K562 (cell line): ENCODE measurements at regions not wholly inside any gene's neighbourhood (a gene's known extent, or its start where the extent isn't known, plus 50 kb on each side); places are given as distances from the start of the nearest gene placed in this dataset.

Experiments used
- ATAC-seq: fragments of 200-7000 bp; cut with Tn5 transposase; 3 replicates; pipeline ENCODE4 v1.9.1; 2020; ENCODE audit warnings: moderate library complexity
- BruUV-seq: library from RNA; stranded (reverse); fragments of 400-500 nt; replicated peaks from 2 replicates; lab custom pipeline; 2021; lab: Mats Ljungman, UMichigan
- CTCF ChIA-PET: fragments of 300-600 bp; formaldehyde crosslinking; extraction: SDS; loops from one replicate; lab custom pipeline; 2021; ENCODE audit warnings: low intra/inter-chr PET ratio; lab: Yijun Ruan, JAX
- POLR2A ChIA-PET: fragments of 300-600, 350-650 bp; sonication (Branson Sonifier 250); formaldehyde crosslinking; extraction: SDS; loops from one replicate; lab custom pipeline; 2021; ENCODE audit warnings: antibody characterized with exemption, inconsistent platforms; lab: Yijun Ruan, JAX
- DNase-seq, 4 experiments: peaks; one replicate each; pipeline versions ENCODE4 v3.0.0 to v3.0.0-alpha.2; 2011 to 2018; ENCODE audit warnings: low spot score in 3 of 4, mixed read lengths in 3 of 4; ENCODE audit errors: extremely low read depth in 1 of 4
- FAIRE-seq: peaks from 2 replicates; lab custom pipeline; 2011; peaks lifted over from hg19 to GRCh38; lab: Jason Lieb, UNC
- H2AFZ ChIP-seq: 2 replicates; pipeline ENCODE4 v1.6.0; 2011; ENCODE audit warnings: low read depth, low read length, control low read depth, inconsistent platforms
- H3K27ac ChIP-seq: fragments of 200-600 bp; 3 replicates; pipeline ENCODE4 v1.8.0; 2011; ENCODE audit warnings: low read depth, mild to moderate bottlenecking, control low read depth, inconsistent platforms, low read length, moderate library complexity, mixed read lengths; ENCODE audit errors: extremely low read depth
- H3K27me3 ChIP-seq, 2 experiments: fragments of 300-600 bp in 1 of 2; 2 replicates in 1 of 2; 3 replicates in 1 of 2; pipeline versions ENCODE4 v1.6.0 to v1.8.0; 2011; ENCODE audit warnings: inconsistent platforms in 2 of 2, low read length in 2 of 2, mild to moderate bottlenecking in 1 of 2, mixed read lengths in 1 of 2, moderate library complexity in 1 of 2; ENCODE audit not compliant: control insufficient read depth in 2 of 2, insufficient read depth in 2 of 2
- H3K36me3 ChIP-seq: fragments of 300-600 bp; 3 replicates; pipeline ENCODE4 v1.8.0; 2011; ENCODE audit warnings: mild to moderate bottlenecking, low read length, inconsistent platforms; ENCODE audit not compliant: control insufficient read depth, insufficient read depth
- H3K4me1 ChIP-seq, 2 experiments: fragments of 200-600 bp in 1 of 2; replicated peaks in 1 of 2; 2 replicates in 1 of 2; 3 replicates in 1 of 2; pipeline versions ENCODE4 v1.5.1 to v1.8.0; 2011; ENCODE audit warnings: inconsistent platforms in 2 of 2, low read length in 2 of 2, mild to moderate bottlenecking in 1 of 2, mixed read lengths in 1 of 2, moderate library complexity in 1 of 2; ENCODE audit not compliant: control insufficient read depth in 2 of 2, insufficient read depth in 2 of 2
- H3K4me2 ChIP-seq: 2 replicates; pipeline ENCODE4 v1.6.1; 2011; ENCODE audit warnings: low read length, control low read depth, inconsistent platforms, mixed read lengths; ENCODE audit not compliant: insufficient read depth
- H3K4me3 ChIP-seq: fragments of 200-600 bp; sonication (generic), shearing (Covaris generic); 2 replicates; pipeline ENCODE4 v1.5.1; 2016; ENCODE audit warnings: control low read depth, inconsistent platforms
- H3K79me2 ChIP-seq: fragments of 200-600 bp; 3 replicates; pipeline ENCODE4 v1.8.0; 2011; ENCODE audit warnings: low read length, inconsistent platforms; ENCODE audit not compliant: control insufficient read depth, insufficient read depth
- H3K9ac ChIP-seq, 2 experiments: 2 replicates each; pipeline versions ENCODE4 v1.6.0 to v1.6.1; 2011; ENCODE audit warnings: low read depth in 2 of 2, low read length in 2 of 2, control low read depth in 1 of 2, inconsistent platforms in 1 of 2, mild to moderate bottlenecking in 1 of 2, mixed read lengths in 1 of 2; ENCODE audit not compliant: insufficient read depth in 1 of 2
- H3K9me1 ChIP-seq: one replicate; pipeline ENCODE4 v1.6.0; 2011; ENCODE audit warnings: inconsistent platforms, mild to moderate bottlenecking, low read length, moderate library complexity; ENCODE audit not compliant: control insufficient read depth, insufficient read depth
- H3K9me3 ChIP-seq: replicated peaks from 2 replicates; pipeline ENCODE4 v1.5.1; 2011; ENCODE audit warnings: low read depth, low read length, inconsistent platforms; ENCODE audit not compliant: control insufficient read depth, insufficient read depth
- H4K20me1 ChIP-seq: replicated peaks from 2 replicates; pipeline ENCODE4 v1.6.1; 2011; ENCODE audit warnings: low read length, inconsistent platforms, mixed read lengths; ENCODE audit not compliant: control insufficient read depth, insufficient read depth
- ASH1L ChIP-seq: fragments of 450-650 bp; IDR thresholded peaks from 2 replicates; pipeline ENCODE4 v1.6.1; 2018; ENCODE audit warnings: borderline replicate concordance, mild to moderate bottlenecking, low read depth; ENCODE audit not compliant: partially characterized antibody
- BACH1 ChIP-seq: fragments of 200-800 bp; sonication (Bioruptor generic); IDR thresholded peaks from 2 replicates; pipeline ENCODE4 v1.6.1; 2016; ENCODE audit warnings: missing genetic modification characterization, missing compliant biosample characterization
- BHLHE40 ChIP-seq: IDR thresholded peaks from 2 replicates; pipeline ENCODE4 v1.6.1; 2011; ENCODE audit warnings: low read length, improper control_type of control experiment
- CCNT2 ChIP-seq: IDR thresholded peaks from 2 replicates; pipeline ENCODE4 v1.6.1; 2011; ENCODE audit warnings: borderline replicate concordance, low read depth, mild to moderate bottlenecking, moderate library complexity, mixed read lengths, low read length; ENCODE audit not compliant: insufficient read length; ENCODE audit errors: extremely low read depth
- EWSR1 ChIP-seq: fragments of 450-650 bp; IDR thresholded peaks from 2 replicates; pipeline ENCODE4 v1.6.1; 2018; ENCODE audit warnings: borderline replicate concordance, mild to moderate bottlenecking, low read depth, moderate library complexity; ENCODE audit not compliant: partially characterized antibody
- FOXJ2 ChIP-seq: fragments of 200-800 bp; sonication (Bioruptor generic); IDR thresholded peaks from 2 replicates; pipeline ENCODE4 v1.6.1; 2016; ENCODE audit warnings: missing genetic modification characterization, missing compliant biosample characterization
- FOXM1 ChIP-seq, 2 experiments: fragments of 450-650 bp in 1 of 2; sonication (generic) in 1 of 2; formaldehyde crosslinking in 1 of 2; IDR thresholded peaks; 2 replicates each; pipeline versions ENCODE4 v1.6.1 to v1.9.0; 2017 to 2022; ENCODE audit warnings: low read depth in 2 of 2, mild to moderate bottlenecking in 2 of 2, missing genetic modification reagents in 1 of 2, moderate library complexity in 1 of 2
- KDM2B ChIP-seq: fragments of 250-450 bp; sonication (Bioruptor Pico); IDR thresholded peaks from 2 replicates; pipeline ENCODE4 v1.8.0; 2021; ENCODE audit warnings: mild to moderate bottlenecking, moderate library complexity
- NR3C1 ChIP-seq: sonication (generic); formaldehyde crosslinking; IDR thresholded peaks from 2 replicates; pipeline ENCODE4 v1.8.1; 2022; ENCODE audit warnings: missing genetic modification reagents
- NRF1 ChIP-seq, 2 experiments: fragments of 450-650 bp; IDR thresholded peaks in 1 of 2; conservative IDR thresholded peaks in 1 of 2; 2 replicates each; pipeline ENCODE4 v1.6.1; 2014; ENCODE audit warnings: mild to moderate bottlenecking in 2 of 2
- PCBP1 ChIP-seq: fragments of 200-400 bp; formaldehyde crosslinking; IDR thresholded peaks from 2 replicates; pipeline ENCODE4 v1.6.1; 2018; ENCODE audit warnings: mild to moderate bottlenecking, low read depth, low read length; ENCODE audit not compliant: poor library complexity, severe bottlenecking
- SIX5 ChIP-seq, 2 experiments: IDR thresholded peaks; 2 replicates each; pipeline ENCODE4 v1.6.1; 2011; ENCODE audit warnings: low read length in 2 of 2, borderline replicate concordance in 1 of 2, low read depth in 1 of 2, mild to moderate bottlenecking in 1 of 2, moderate library complexity in 1 of 2; ENCODE audit not compliant: insufficient read depth in 1 of 2
- THAP12 ChIP-seq: fragments of 250-450 bp; sonication (Bioruptor Pico); IDR thresholded peaks from 2 replicates; pipeline ENCODE4 v1.9.0; 2021; ENCODE audit warnings: mild to moderate bottlenecking, inconsistent platforms
- ZNF717 ChIP-seq: fragments of 250-450 bp; sonication (Bioruptor Pico); IDR thresholded peaks from 2 replicates; pipeline ENCODE4 v1.5.0; 2021
- WGBS: fragments of 100-300 bp; shearing (Covaris generic); methylation state at CpG from one replicate; pipeline ENCODE4 v1.1.6; 2016; ENCODE audit warnings: low coverage, mixed read lengths; ENCODE audit not compliant: insufficient coverage; ENCODE audit errors: missing lambda C conversion rate; 5-methylcytosine and 5-hydroxymethylcytosine counted together
- in situ Hi-C: fragments of 300-500 bp; cut with MboI; formaldehyde crosslinking; loops from 4 replicates; pipeline ENCODE4 v1.15.0; 2018; ENCODE audit warnings: inconsistent platforms, mixed read lengths
- intact Hi-C: fragments of 100-400 bp; cut with micrococcal nuclease; formaldehyde crosslinking; loops from 2 replicates; pipeline ENCODE4 v1.14.2; 2022
- TF ChIP-seq, protein P1 (sequence below): sonication (generic); formaldehyde crosslinking; IDR thresholded peaks from 2 replicates; pipeline ENCODE4 v1.8.1; 2022; ENCODE audit warnings: missing genetic modification reagents
- TF ChIP-seq, protein P2 (sequence below), 2 experiments: fragments of 150-350 bp in 1 of 2; IDR thresholded peaks; 2 replicates each; pipeline ENCODE4 v1.6.1; 2012 to 2016; ENCODE audit warnings: low read depth in 2 of 2, low read length in 2 of 2, mild to moderate bottlenecking in 1 of 2, moderate library complexity in 1 of 2

DNA sequence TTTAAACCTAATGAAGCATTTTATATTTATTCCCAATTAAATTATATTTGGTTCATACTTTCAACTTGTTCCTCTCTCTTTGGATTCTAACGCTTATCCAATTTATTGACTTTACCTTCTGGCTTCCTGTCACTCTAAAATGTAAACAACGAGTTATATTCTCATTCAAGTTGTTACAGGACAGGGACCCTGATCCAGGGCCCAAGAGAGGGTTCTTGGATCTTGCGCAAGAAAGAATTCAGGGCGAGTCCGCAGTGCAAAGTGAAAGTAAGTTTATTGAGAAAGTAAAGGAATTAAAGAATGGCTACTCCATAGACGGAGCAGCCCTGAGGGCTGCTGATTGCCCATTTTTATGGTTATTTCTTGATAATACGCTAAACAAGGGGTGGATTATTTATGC, 405.6 kb upstream of the API5 start:
- Histone ChIP-seq H3K36me3 (no peaks in the 10 kb centered on the region), H3K4me2 (no peak overlapping the region), H3K4me3 (no peak overlapping the region), H4K20me1 (no peaks in the 10 kb centered on the region), H2AFZ (no peak overlapping the region), H3K79me2 (no peaks in the 10 kb centered on the region), H3K27ac (no peak overlapping the region), H3K9me3 (no peaks in the 10 kb centered on the region), H3K9ac (no peak overlapping the region), H3K4me1 (no peaks in the 10 kb centered on the region), H3K9me1 (no peaks in the 10 kb centered on the region), H3K27me3 (no peaks in the 10 kb centered on the region)
- DNase-seq: no peak
- no peak for TF ChIP-seq FOXM1 (IDR thresholded peaks at IDR 0.05; ENCODE audit: low read depth)
- TF ChIP-seq FOXM1 (CRISPR knock-in tag; IDR thresholded peaks at IDR 0.05; ENCODE audit: low read depth): no peak
- TF ChIP-seq THAP12 (CRISPR knock-in tag): no peak
- TF ChIP-seq, protein P1, sequence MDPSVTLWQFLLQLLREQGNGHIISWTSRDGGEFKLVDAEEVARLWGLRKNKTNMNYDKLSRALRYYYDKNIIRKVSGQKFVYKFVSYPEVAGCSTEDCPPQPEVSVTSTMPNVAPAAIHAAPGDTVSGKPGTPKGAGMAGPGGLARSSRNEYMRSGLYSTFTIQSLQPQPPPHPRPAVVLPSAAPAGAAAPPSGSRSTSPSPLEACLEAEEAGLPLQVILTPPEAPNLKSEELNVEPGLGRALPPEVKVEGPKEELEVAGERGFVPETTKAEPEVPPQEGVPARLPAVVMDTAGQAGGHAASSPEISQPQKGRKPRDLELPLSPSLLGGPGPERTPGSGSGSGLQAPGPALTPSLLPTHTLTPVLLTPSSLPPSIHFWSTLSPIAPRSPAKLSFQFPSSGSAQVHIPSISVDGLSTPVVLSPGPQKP (CRISPR knock-in tag): no peak
- no peak for TF ChIP-seq NRF1 (conservative IDR thresholded peaks at IDR 0.05 in 1 of 2, IDR thresholded peaks at IDR 0.05 in 1 of 2)
- no peak for TF ChIP-seq BHLHE40
- no peak for TF ChIP-seq PCBP1
- TF ChIP-seq KDM2B (CRISPR knock-in tag): no peak
- no peak for TF ChIP-seq FOXJ2 (tag)
- TF ChIP-seq, protein P2, sequence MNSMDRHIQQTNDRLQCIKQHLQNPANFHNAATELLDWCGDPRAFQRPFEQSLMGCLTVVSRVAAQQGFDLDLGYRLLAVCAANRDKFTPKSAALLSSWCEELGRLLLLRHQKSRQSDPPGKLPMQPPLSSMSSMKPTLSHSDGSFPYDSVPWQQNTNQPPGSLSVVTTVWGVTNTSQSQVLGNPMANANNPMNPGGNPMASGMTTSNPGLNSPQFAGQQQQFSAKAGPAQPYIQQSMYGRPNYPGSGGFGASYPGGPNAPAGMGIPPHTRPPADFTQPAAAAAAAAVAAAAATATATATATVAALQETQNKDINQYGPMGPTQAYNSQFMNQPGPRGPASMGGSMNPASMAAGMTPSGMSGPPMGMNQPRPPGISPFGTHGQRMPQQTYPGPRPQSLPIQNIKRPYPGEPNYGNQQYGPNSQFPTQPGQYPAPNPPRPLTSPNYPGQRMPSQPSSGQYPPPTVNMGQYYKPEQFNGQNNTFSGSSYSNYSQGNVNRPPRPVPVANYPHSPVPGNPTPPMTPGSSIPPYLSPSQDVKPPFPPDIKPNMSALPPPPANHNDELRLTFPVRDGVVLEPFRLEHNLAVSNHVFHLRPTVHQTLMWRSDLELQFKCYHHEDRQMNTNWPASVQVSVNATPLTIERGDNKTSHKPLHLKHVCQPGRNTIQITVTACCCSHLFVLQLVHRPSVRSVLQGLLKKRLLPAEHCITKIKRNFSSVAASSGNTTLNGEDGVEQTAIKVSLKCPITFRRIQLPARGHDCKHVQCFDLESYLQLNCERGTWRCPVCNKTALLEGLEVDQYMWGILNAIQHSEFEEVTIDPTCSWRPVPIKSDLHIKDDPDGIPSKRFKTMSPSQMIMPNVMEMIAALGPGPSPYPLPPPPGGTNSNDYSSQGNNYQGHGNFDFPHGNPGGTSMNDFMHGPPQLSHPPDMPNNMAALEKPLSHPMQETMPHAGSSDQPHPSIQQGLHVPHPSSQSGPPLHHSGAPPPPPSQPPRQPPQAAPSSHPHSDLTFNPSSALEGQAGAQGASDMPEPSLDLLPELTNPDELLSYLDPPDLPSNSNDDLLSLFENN (IDR thresholded peaks at IDR 0.05; ENCODE audit: low read depth in 2 of 2, low read length in 2 of 2): no peak
- TF ChIP-seq ZNF717 (CRISPR knock-in tag): no peak
- no peak for TF ChIP-seq BACH1 (tag)
- no peak for TF ChIP-seq NR3C1 (CRISPR knock-in tag)
- no peak for TF ChIP-seq CCNT2
- TF ChIP-seq SIX5 (IDR thresholded peaks at IDR 0.05; ENCODE audit: borderline replicate concordance in 1 of 2, insufficient read depth in 1 of 2, low read depth in 1 of 2, low read length in 2 of 2): no peak
- TF ChIP-seq ASH1L: no peak
- no peak for TF ChIP-seq EWSR1
- FAIRE-seq: no peak
- in situ Hi-C loops (no loop called here), intact Hi-C loops (no loop called here)
- no peak for ATAC-seq
- CTCF ChIA-PET: no interaction called here
- BruUV-seq: no TSS peak
- POLR2A ChIA-PET: no interaction called here
- 0% methylated on average over 6 of the region's 7 CpGs for WGBS
